ENCODE measurements at regions not wholly inside any gene's neighbourhood (a gene's known extent, or its start where the extent isn't known, plus 50 kb on each side); places are given as distances from the start of the nearest gene placed in this dataset.

GRCh38 chr2:220151341-220151740 lies 523.9 kb downstream of the SLC4A3 start:
- Histone ChIP-seq H3K27ac (no peak overlapping the region), H3K9me3 (ENCODE audit: low read depth) (no peaks in the 10 kb centered on the region), H3K36me3 (no peaks in the 10 kb centered on the region), H3K4me1 (ENCODE audit: low read depth) (no peaks in the 10 kb centered on the region), H3K27me3 (no peaks in the 10 kb centered on the region), H3K4me3 (no peak overlapping the region)
- TF ChIP-seq CTCF (IDR thresholded peaks at IDR 0.05; ENCODE audit: low read depth, low read length): no peak
- no peak for DNase-seq (ENCODE audit: low read depth in 1 of 2, low spot score in 1 of 2)

GRCh38 chr2:220152281-220152935 lies 525.0 kb downstream of the SLC4A3 start:
- H3K9me3 ChIP-seq (ENCODE audit: low read depth): no peaks in the 10 kb centered on the region
- H3K27ac ChIP-seq: no peak overlapping the region
- no peaks in the 10 kb centered on the region for H3K27me3 ChIP-seq
- DNase-seq (ENCODE audit: low read depth in 1 of 2, low spot score in 1 of 2): no peak
- no peak overlapping the region for H3K4me3 ChIP-seq
- TF ChIP-seq CTCF (IDR thresholded peaks at IDR 0.05; ENCODE audit: low read depth, low read length): no peak
- H3K4me1 ChIP-seq (ENCODE audit: low read depth): no peaks in the 10 kb centered on the region
- H3K36me3 ChIP-seq: no peaks in the 10 kb centered on the region

GRCh38 chr2:220153118-220153517 lies 525.7 kb downstream of the SLC4A3 start:
- no peak for DNase-seq (ENCODE audit: low read depth in 1 of 2, low spot score in 1 of 2)
- Histone ChIP-seq H3K27me3 (no peaks in the 10 kb centered on the region), H3K4me1 (ENCODE audit: low read depth) (no peaks in the 10 kb centered on the region), H3K9me3 (ENCODE audit: low read depth) (no peaks in the 10 kb centered on the region), H3K36me3 (no peaks in the 10 kb centered on the region), H3K4me3 (no peak overlapping the region), H3K27ac (no peak overlapping the region)
- no peak for TF ChIP-seq CTCF (IDR thresholded peaks at IDR 0.05; ENCODE audit: low read depth, low read length)

- Histone ChIP-seq H3K4me1 (ENCODE audit: low read depth) (no peaks in the 10 kb centered on the region), H3K36me3 (no peaks in the 10 kb centered on the region), H3K4me3 (no peak overlapping the region), H3K27ac (no peak overlapping the region), H3K27me3 (no peaks in the 10 kb centered on the region), H3K9me3 (ENCODE audit: low read depth) (no peaks in the 10 kb centered on the region)
- no peak for DNase-seq (ENCODE audit: low read depth in 1 of 2, low spot score in 1 of 2)
- no peak for TF ChIP-seq CTCF (IDR thresholded peaks at IDR 0.05; ENCODE audit: low read depth, low read length)
Measured at GRCh38 chr2:220154304-220154703, 526.9 kb downstream of the SLC4A3 start.

- Histone ChIP-seq H3K36me3 (no peaks in the 10 kb centered on the region), H3K9me3 (ENCODE audit: low read depth) (no peaks in the 10 kb centered on the region), H3K27ac (no peak overlapping the region), H3K4me1 (ENCODE audit: low read depth) (no peaks in the 10 kb centered on the region), H3K4me3 (no peak overlapping the region), H3K27me3 (no peaks in the 10 kb centered on the region)
- DNase-seq (ENCODE audit: low read depth in 1 of 2, low spot score in 1 of 2): no peak
- TF ChIP-seq CTCF (IDR thresholded peaks at IDR 0.05; ENCODE audit: low read depth, low read length): no peak
Measured at GRCh38 chr2:220157312-220157711, 529.9 kb downstream of the SLC4A3 start.

All from cardiac muscle cell (in vitro differentiated cells and primary cell).